ENCODE measurements at regions not wholly inside any gene's neighbourhood (a gene's known extent, or its start where the extent isn't known, plus 50 kb on each side); places are given as distances from the start of the nearest gene placed in this dataset.

GRCh38 chr9:97237951-97238889, 69.2 kb upstream of the CCDC180 start (continued):
- TF ChIP-seq ZNF713 (CRISPR knock-in tag; IDR thresholded peaks at IDR 0.05): no peak
- TF ChIP-seq THRA (CRISPR knock-in tag; IDR thresholded peaks at IDR 0.05; ENCODE audit: borderline replicate concordance): no peak; the same call in 1 of the 2 replicates
- TF ChIP-seq ZNF337 (CRISPR knock-in tag; IDR thresholded peaks at IDR 0.05; ENCODE audit: borderline replicate concordance, low read depth): no peak
- no peak for TF ChIP-seq ZFP41 (CRISPR knock-in tag; IDR thresholded peaks at IDR 0.05; ENCODE audit: borderline replicate concordance)
- no peak for TF ChIP-seq TBL1XR1 (IDR thresholded peaks at IDR 0.05; ENCODE audit: borderline replicate concordance, low read length, partially characterized antibody)
- TF ChIP-seq ZNF136 (CRISPR knock-in tag; IDR thresholded peaks at IDR 0.05; ENCODE audit: low read depth): no peak
- TF ChIP-seq, protein P1, sequence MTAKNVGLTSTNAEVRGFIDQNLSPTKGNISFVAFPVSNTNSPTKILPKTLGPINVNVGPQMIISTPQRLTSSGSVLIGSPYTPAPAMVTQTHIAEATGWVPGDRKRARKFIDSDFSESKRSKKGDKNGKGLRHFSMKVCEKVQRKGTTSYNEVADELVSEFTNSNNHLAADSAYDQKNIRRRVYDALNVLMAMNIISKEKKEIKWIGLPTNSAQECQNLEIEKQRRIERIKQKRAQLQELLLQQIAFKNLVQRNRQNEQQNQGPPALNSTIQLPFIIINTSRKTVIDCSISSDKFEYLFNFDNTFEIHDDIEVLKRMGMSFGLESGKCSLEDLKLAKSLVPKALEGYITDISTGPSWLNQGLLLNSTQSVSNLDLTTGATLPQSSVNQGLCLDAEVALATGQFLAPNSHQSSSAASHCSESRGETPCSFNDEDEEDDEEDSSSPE (CRISPR knock-in tag; IDR thresholded peaks at IDR 0.05): peak; percentile 54
- TF ChIP-seq SMARCC2 (IDR thresholded peaks at IDR 0.05): no peak
- TF ChIP-seq RORA (CRISPR knock-in tag; IDR thresholded peaks at IDR 0.05): no peak
- TF ChIP-seq XRCC5 (optimal IDR thresholded peaks at IDR 0.05; ENCODE audit: low read length): no peak
- no peak for TF ChIP-seq NFRKB (IDR thresholded peaks at IDR 0.05)
- TF ChIP-seq ZNF263 (CRISPR knock-in tag; IDR thresholded peaks at IDR 0.05): no peak
- TF ChIP-seq TAF1 (CRISPR knock-in tag; IDR thresholded peaks at IDR 0.05): peak; percentile 65; the same call in 1 of the 2 replicates
- TF ChIP-seq, protein P2, sequence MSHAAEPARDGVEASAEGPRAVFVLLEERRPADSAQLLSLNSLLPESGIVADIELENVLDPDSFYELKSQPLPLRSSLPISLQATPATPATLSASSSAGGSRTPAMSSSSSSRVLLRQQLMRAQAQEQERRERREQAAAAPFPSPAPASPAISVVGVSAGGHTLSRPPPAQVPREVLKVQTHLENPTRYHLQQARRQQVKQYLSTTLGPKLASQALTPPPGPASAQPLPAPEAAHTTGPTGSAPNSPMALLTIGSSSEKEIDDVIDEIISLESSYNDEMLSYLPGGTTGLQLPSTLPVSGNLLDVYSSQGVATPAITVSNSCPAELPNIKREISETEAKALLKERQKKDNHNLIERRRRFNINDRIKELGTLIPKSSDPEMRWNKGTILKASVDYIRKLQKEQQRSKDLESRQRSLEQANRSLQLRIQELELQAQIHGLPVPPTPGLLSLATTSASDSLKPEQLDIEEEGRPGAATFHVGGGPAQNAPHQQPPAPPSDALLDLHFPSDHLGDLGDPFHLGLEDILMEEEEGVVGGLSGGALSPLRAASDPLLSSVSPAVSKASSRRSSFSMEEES (CRISPR knock-in tag; IDR thresholded peaks at IDR 0.05): no peak
- no peak for TF ChIP-seq ZNF816 (CRISPR knock-in tag; IDR thresholded peaks at IDR 0.05; ENCODE audit: borderline replicate concordance)
- peak; percentile 50; the same call in 1 of the 2 replicates for TF ChIP-seq SRY (CRISPR knock-in tag; IDR thresholded peaks at IDR 0.05)
- peak; percentile 78; the same call in 1 of the 2 replicates for TF ChIP-seq KDM2A (CRISPR knock-in tag; IDR thresholded peaks at IDR 0.05; ENCODE audit: borderline replicate concordance, low read depth)
- TF ChIP-seq, protein P3, sequence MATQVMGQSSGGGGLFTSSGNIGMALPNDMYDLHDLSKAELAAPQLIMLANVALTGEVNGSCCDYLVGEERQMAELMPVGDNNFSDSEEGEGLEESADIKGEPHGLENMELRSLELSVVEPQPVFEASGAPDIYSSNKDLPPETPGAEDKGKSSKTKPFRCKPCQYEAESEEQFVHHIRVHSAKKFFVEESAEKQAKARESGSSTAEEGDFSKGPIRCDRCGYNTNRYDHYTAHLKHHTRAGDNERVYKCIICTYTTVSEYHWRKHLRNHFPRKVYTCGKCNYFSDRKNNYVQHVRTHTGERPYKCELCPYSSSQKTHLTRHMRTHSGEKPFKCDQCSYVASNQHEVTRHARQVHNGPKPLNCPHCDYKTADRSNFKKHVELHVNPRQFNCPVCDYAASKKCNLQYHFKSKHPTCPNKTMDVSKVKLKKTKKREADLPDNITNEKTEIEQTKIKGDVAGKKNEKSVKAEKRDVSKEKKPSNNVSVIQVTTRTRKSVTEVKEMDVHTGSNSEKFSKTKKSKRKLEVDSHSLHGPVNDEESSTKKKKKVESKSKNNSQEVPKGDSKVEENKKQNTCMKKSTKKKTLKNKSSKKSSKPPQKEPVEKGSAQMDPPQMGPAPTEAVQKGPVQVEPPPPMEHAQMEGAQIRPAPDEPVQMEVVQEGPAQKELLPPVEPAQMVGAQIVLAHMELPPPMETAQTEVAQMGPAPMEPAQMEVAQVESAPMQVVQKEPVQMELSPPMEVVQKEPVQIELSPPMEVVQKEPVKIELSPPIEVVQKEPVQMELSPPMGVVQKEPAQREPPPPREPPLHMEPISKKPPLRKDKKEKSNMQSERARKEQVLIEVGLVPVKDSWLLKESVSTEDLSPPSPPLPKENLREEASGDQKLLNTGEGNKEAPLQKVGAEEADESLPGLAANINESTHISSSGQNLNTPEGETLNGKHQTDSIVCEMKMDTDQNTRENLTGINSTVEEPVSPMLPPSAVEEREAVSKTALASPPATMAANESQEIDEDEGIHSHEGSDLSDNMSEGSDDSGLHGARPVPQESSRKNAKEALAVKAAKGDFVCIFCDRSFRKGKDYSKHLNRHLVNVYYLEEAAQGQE (IDR thresholded peaks at IDR 0.05; ENCODE audit: borderline replicate concordance in 1 of 2, low read depth in 1 of 2, low read length in 2 of 2): no peak
- TF ChIP-seq ZBTB1 (CRISPR knock-in tag; IDR thresholded peaks at IDR 0.05; ENCODE audit: borderline replicate concordance): no peak
- TF ChIP-seq, protein P4, sequence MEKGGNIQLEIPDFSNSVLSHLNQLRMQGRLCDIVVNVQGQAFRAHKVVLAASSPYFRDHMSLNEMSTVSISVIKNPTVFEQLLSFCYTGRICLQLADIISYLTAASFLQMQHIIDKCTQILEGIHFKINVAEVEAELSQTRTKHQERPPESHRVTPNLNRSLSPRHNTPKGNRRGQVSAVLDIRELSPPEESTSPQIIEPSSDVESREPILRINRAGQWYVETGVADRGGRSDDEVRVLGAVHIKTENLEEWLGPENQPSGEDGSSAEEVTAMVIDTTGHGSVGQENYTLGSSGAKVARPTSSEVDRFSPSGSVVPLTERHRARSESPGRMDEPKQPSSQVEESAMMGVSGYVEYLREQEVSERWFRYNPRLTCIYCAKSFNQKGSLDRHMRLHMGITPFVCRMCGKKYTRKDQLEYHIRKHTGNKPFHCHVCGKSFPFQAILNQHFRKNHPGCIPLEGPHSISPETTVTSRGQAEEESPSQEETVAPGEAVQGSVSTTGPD (CRISPR knock-in tag; IDR thresholded peaks at IDR 0.05): no peak
